ENCODE measurements at regions not wholly inside any gene's neighbourhood (a gene's known extent, or its start where the extent isn't known, plus 50 kb on each side); places are given as distances from the start of the nearest gene placed in this dataset.

- DNase-seq (ENCODE audit: low spot score in 2 of 2): peak; percentile 33 to 54
- Histone ChIP-seq H3K36me3 (no peaks in the 10 kb centered on the region), H3K9me3 (peaks cover 3% of the 10 kb centered on the region), H3K27me3 (peaks cover 5% of the 10 kb centered on the region), H3K4me1 (no peaks in the 10 kb centered on the region), H3K4me3 (no peak overlapping the region), H3K27ac (no peak overlapping the region)
- 90% methylated on average over 13 of the region's 17 CpGs for WGBS
- no peak for TF ChIP-seq POLR2AphosphoS5 (IDR thresholded peaks at IDR 0.05)
- no peak for TF ChIP-seq EP300 (IDR thresholded peaks at IDR 0.05)
- no peak for TF ChIP-seq POLR2A (IDR thresholded peaks at IDR 0.05)
- TF ChIP-seq CTCF (IDR thresholded peaks at IDR 0.05): no peak
Measured at GRCh38 chr2:239765076-239765845, 259.9 kb downstream of the NDUFA10 start.

GRCh38 chr2:239763433-239764097 lies 261.6 kb downstream of the NDUFA10 start:
- WGBS: 64% methylated on average over 13 of the region's 13 CpGs
- TF ChIP-seq POLR2A (IDR thresholded peaks at IDR 0.05) (no peak), POLR2AphosphoS5 (IDR thresholded peaks at IDR 0.05) (no peak), CTCF (IDR thresholded peaks at IDR 0.05) (no peak), EP300 (IDR thresholded peaks at IDR 0.05) (no peak)

GRCh38 chr2:239762655-239763269 lies 262.4 kb downstream of the NDUFA10 start:
- peaks cover 3% of the 10 kb centered on the region for H3K27me3 ChIP-seq
- H3K9me3 ChIP-seq: peaks cover 3% of the 10 kb centered on the region
- no peaks in the 10 kb centered on the region for H3K36me3 ChIP-seq
- H3K27ac ChIP-seq: no peak overlapping the region
- TF ChIP-seq POLR2A (IDR thresholded peaks at IDR 0.05): no peak
- TF ChIP-seq POLR2AphosphoS5 (IDR thresholded peaks at IDR 0.05): no peak
- TF ChIP-seq EP300 (IDR thresholded peaks at IDR 0.05): no peak
- no peak for TF ChIP-seq CTCF (IDR thresholded peaks at IDR 0.05)
- DNase-seq (ENCODE audit: low spot score in 2 of 2): peak; percentile 44 to 63
- H3K4me1 ChIP-seq: peaks cover 12% of the 10 kb centered on the region
- H3K4me3 ChIP-seq: no peak overlapping the region
- 70% methylated on average over 14 of the region's 14 CpGs for WGBS

More at GRCh38 chr2:239763433-239764097, 261.6 kb downstream of the NDUFA10 start:
- H3K4me1 ChIP-seq: peaks cover 7% of the 10 kb centered on the region
- peak; percentile 51 to 58 for DNase-seq (ENCODE audit: low spot score in 2 of 2)
- H3K27ac ChIP-seq: no peak overlapping the region
- peaks cover 3% of the 10 kb centered on the region for H3K9me3 ChIP-seq
- no peaks in the 10 kb centered on the region for H3K36me3 ChIP-seq
- no peak overlapping the region for H3K4me3 ChIP-seq
- H3K27me3 ChIP-seq: peaks cover 3% of the 10 kb centered on the region

- no peak for TF ChIP-seq POLR2A (IDR thresholded peaks at IDR 0.05)
- TF ChIP-seq EP300 (IDR thresholded peaks at IDR 0.05): no peak
- TF ChIP-seq CTCF (IDR thresholded peaks at IDR 0.05): no peak
- no peak for TF ChIP-seq POLR2AphosphoS5 (IDR thresholded peaks at IDR 0.05)
- DNase-seq (ENCODE audit: low spot score in 2 of 2): peak; percentile 16 to 25
- peaks cover 3% of the 10 kb centered on the region for H3K27me3 ChIP-seq
- peaks cover 12% of the 10 kb centered on the region for H3K4me1 ChIP-seq
- H3K4me3 ChIP-seq: no peak overlapping the region
- H3K27ac ChIP-seq: no peak overlapping the region
- peaks cover 3% of the 10 kb centered on the region for H3K9me3 ChIP-seq
- 100% methylated on average over 2 of the region's 2 CpGs for WGBS
- H3K36me3 ChIP-seq: no peaks in the 10 kb centered on the region
Measured at GRCh38 chr2:239762106-239762505, 263.0 kb downstream of the NDUFA10 start.

DNA sequence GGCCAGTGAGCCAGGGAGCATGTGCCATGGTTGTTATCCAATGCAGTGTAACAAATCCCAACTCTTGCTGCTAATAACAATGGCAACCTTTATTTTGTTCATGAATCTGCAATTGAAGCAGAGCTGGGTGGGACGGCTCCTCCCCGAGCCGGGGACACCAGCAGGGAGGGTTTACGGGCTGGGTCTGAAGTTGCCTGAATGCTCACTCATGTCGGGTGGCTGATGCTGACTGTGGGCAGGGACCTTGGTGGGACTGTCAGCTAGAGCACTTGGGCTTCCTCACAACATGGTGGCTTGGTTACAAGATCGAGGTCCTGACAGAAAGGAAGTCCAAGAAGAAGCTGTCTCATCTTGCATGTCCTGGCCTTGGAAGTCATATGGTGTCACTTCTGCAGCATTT lies 264.5 kb downstream of the NDUFA10 start:
- WGBS: 73% methylated on average over 5 of the region's 6 CpGs
- Histone ChIP-seq H3K27ac (no peak overlapping the region), H3K27me3 (peaks cover 3% of the 10 kb centered on the region), H3K36me3 (no peaks in the 10 kb centered on the region), H3K4me3 (no peak overlapping the region), H3K4me1 (peaks cover 15% of the 10 kb centered on the region), H3K9me3 (peaks cover 3% of the 10 kb centered on the region)
- no peak for TF ChIP-seq CTCF (IDR thresholded peaks at IDR 0.05)
- TF ChIP-seq POLR2A (IDR thresholded peaks at IDR 0.05): no peak
- TF ChIP-seq POLR2AphosphoS5 (IDR thresholded peaks at IDR 0.05): no peak
- no peak for TF ChIP-seq EP300 (IDR thresholded peaks at IDR 0.05)
- DNase-seq (ENCODE audit: low spot score in 2 of 2): peak in 1 of 2 donors; percentile 8

Measured in suprapubic skin (tissue), 4 donors.